GM13977 (cell line): ENCODE measurements at regions not wholly inside any gene's neighbourhood (a gene's known extent, or its start where the extent isn't known, plus 50 kb on each side); places are given as distances from the start of the nearest gene placed in this dataset.

ENCODE experiments used
- DNase-seq: peaks from one replicate; pipeline ENCODE4 v3.0.0; 2012; ENCODE audit warnings: low spot score
- CTCF ChIP-seq: IDR thresholded peaks from 2 replicates; pipeline ENCODE4 v1.5.1; 2012; ENCODE audit warnings: mild to moderate bottlenecking, control low read depth; ENCODE audit not compliant: insufficient read depth; ENCODE audit errors: extremely low read depth, missing control alignments
- in situ Hi-C: fragments of 300-500 bp; cut with MboI; formaldehyde crosslinking; loops from one replicate; pipeline ENCODE4 v1.12.0; 2022; ENCODE audit warnings: low sequenced_read_pairs, low pct_unique_long_range_greater_than_20kb, mixed read lengths, inconsistent platforms; ENCODE audit not compliant: unreplicated experiment

- in situ Hi-C loops, result no loop called here
- no peak for TF ChIP-seq CTCF
- no peak for DNase-seq
Measured at GRCh38 chr10:78966182-78966787, 102.5 kb upstream of the ZMIZ1 start.

- in situ Hi-C loops, result no loop called here
- no peak for DNase-seq
- no peak for TF ChIP-seq CTCF
Measured at GRCh38 chr10:78966844-78967488, 101.8 kb upstream of the ZMIZ1 start.

- no peak for DNase-seq
- TF ChIP-seq CTCF, result no peak
- in situ Hi-C loops, result no loop called here
Measured at GRCh38 chr10:78968300-78968942, 100.3 kb upstream of the ZMIZ1 start.

GRCh38 chr10:78968943-78969342 lies 99.8 kb upstream of the ZMIZ1 start:
- no peak for DNase-seq
- no peak for TF ChIP-seq CTCF
- in situ Hi-C loops, result no loop called here

GRCh38 chr10:78969719-78970118 lies 99.0 kb upstream of the ZMIZ1 start:
- DNase-seq, result no peak
- in situ Hi-C loops, result no loop called here
- TF ChIP-seq CTCF, result no peak

- TF ChIP-seq CTCF, result no peak
- DNase-seq, result no peak
Measured at GRCh38 chr10:78970261-78970660, 98.5 kb upstream of the ZMIZ1 start.

More at GRCh38 chr10:78970261-78970660, 98.5 kb upstream of the ZMIZ1 start:
- in situ Hi-C loops, result no loop called here
